Endothelial cell of umbilical vein (primary cell): ENCODE measurements at regions not wholly inside any gene's neighbourhood (a gene's known extent, or its start where the extent isn't known, plus 50 kb on each side); places are given as distances from the start of the nearest gene placed in this dataset.

Experiments used
- BruUV-seq: library from RNA; stranded (reverse); fragments of 400-500 nt; replicated peaks from 2 replicates; lab custom pipeline; 2021; lab: Mats Ljungman, UMichigan
- CTCF ChIA-PET: fragments of 300-600, 350-600 bp; sonication (Branson Sonifier 250); formaldehyde crosslinking; loops from one replicate; lab custom pipeline; 2021; ENCODE audit warnings: antibody characterized with exemption, inconsistent platforms; lab: Charles Lee
- POLR2A ChIA-PET: fragments of 300-600, 350-600 bp; sonication (Branson Sonifier 250); formaldehyde crosslinking; loops from one replicate; lab custom pipeline; 2021; ENCODE audit warnings: antibody characterized with exemption, inconsistent platforms; lab: Charles Lee
- DNase-seq: peaks from one replicate; pipeline ENCODE4 v3.0.0-alpha.2; 2011; ENCODE audit warnings: low read depth, low spot score
- FAIRE-seq: peaks from 2 replicates; lab custom pipeline; 2011; peaks lifted over from hg19 to GRCh38; lab: Jason Lieb, UNC
- H2AFZ ChIP-seq: 2 replicates; pipeline ENCODE4 v1.6.0; 2012; ENCODE audit warnings: low read depth, low read length, control low read depth, inconsistent platforms
- H3K27ac ChIP-seq: 2 replicates; pipeline ENCODE4 v1.5.1; 2011; ENCODE audit warnings: low read depth, mild to moderate bottlenecking, control low read depth, low read length, moderate library complexity; ENCODE audit not compliant: insufficient read depth
- H3K27me3 ChIP-seq, 2 experiments: 2 replicates each; pipeline versions ENCODE4 v1.6.0 to v1.6.1; 2011; ENCODE audit warnings: low read length in 2 of 2, mixed read lengths in 1 of 2; ENCODE audit not compliant: control insufficient read depth in 2 of 2, insufficient read depth in 2 of 2
- H3K36me3 ChIP-seq, 2 experiments: 2 replicates in 1 of 2; 3 replicates in 1 of 2; pipeline ENCODE4 v1.5.1; 2011; ENCODE audit warnings: low read length in 2 of 2, mild to moderate bottlenecking in 1 of 2, moderate library complexity in 1 of 2; ENCODE audit not compliant: control insufficient read depth in 2 of 2, insufficient read depth in 2 of 2; ENCODE audit errors: extremely low read depth in 1 of 2
- H3K4me1 ChIP-seq: 3 replicates; pipeline ENCODE4 v1.5.1; 2011; ENCODE audit warnings: mild to moderate bottlenecking, low read length; ENCODE audit not compliant: control insufficient read depth, insufficient read depth; ENCODE audit errors: extremely low read depth
- H3K4me2 ChIP-seq: 2 replicates; pipeline ENCODE4 v1.6.1; 2011; ENCODE audit warnings: low read length, control low read depth, mixed read lengths; ENCODE audit not compliant: insufficient read depth
- H3K4me3 ChIP-seq, 3 experiments: fragments of 200-600 bp in 1 of 3; sonication (generic), shearing (Covaris generic) in 1 of 3; replicated peaks in 1 of 3; 2 replicates each; pipeline ENCODE4 v1.5.1; 2011 to 2016; ENCODE audit warnings: control low read depth in 3 of 3, low read length in 3 of 3, mild to moderate bottlenecking in 2 of 3, inconsistent platforms in 1 of 3, low read depth in 1 of 3, moderate library complexity in 1 of 3; ENCODE audit not compliant: insufficient read depth in 1 of 3
- H3K79me2 ChIP-seq: 2 replicates; pipeline ENCODE4 v1.6.0; 2012; ENCODE audit warnings: low read length, inconsistent platforms; ENCODE audit not compliant: control insufficient read depth, insufficient read depth
- H3K9ac ChIP-seq: replicated peaks from 2 replicates; pipeline ENCODE3; 2011; ENCODE audit warnings: low read length, control low read depth; ENCODE audit not compliant: insufficient read depth; ENCODE audit errors: extremely low read depth
- H3K9me1 ChIP-seq: replicated peaks from 3 replicates; pipeline ENCODE4 v1.6.0; 2011; ENCODE audit warnings: mild to moderate bottlenecking, low read length; ENCODE audit not compliant: control insufficient read depth, insufficient read depth; ENCODE audit errors: extremely low read depth
- H3K9me3 ChIP-seq: replicated peaks from 2 replicates; pipeline ENCODE4 v1.5.1; 2012; ENCODE audit warnings: low read length, inconsistent platforms; ENCODE audit not compliant: control insufficient read depth, insufficient read depth
- H4K20me1 ChIP-seq: replicated peaks from 2 replicates; pipeline ENCODE3; 2011; ENCODE audit warnings: mild to moderate bottlenecking, low read length; ENCODE audit not compliant: control insufficient read depth, insufficient read depth; ENCODE audit errors: extremely low read depth
- CTCF ChIP-seq, 2 donors: IDR thresholded peaks; 1 replicate in 1 of 2; 2 replicates in 1 of 2; pipeline ENCODE4 v1.5.1; 2011; ENCODE audit warnings: low read length in 2 of 2, mild to moderate bottlenecking in 2 of 2, moderate library complexity in 2 of 2, control low read depth in 1 of 2, inconsistent platforms in 1 of 2, low read depth in 1 of 2; ENCODE audit not compliant: insufficient read depth in 1 of 2; ENCODE audit errors: extremely low read depth in 1 of 2
- EZH2 ChIP-seq: IDR thresholded peaks from 2 replicates; pipeline ENCODE4 v1.6.1; 2012; ENCODE audit warnings: borderline replicate concordance, low read depth, mild to moderate bottlenecking, moderate library complexity, low read length, inconsistent platforms; ENCODE audit not compliant: severe bottlenecking
- FOS ChIP-seq: IDR thresholded peaks from 2 replicates; pipeline ENCODE4 v1.6.1; 2011; ENCODE audit warnings: mild to moderate bottlenecking, low read length, moderate library complexity, borderline replicate concordance; ENCODE audit not compliant: insufficient read depth
- GATA2 ChIP-seq: IDR thresholded peaks from 2 replicates; pipeline ENCODE4 v1.7.0; 2011; ENCODE audit warnings: low read depth, mild to moderate bottlenecking, moderate library complexity, mixed read lengths, low read length; ENCODE audit not compliant: insufficient read length, insufficient read depth
- JUN ChIP-seq: IDR thresholded peaks from 2 replicates; pipeline ENCODE4 v1.6.1; 2011; ENCODE audit warnings: borderline replicate concordance, low read depth; ENCODE audit not compliant: insufficient read length, insufficient read depth
- MAX ChIP-seq: IDR thresholded peaks from 2 replicates; pipeline ENCODE4 v1.6.1; 2011; ENCODE audit not compliant: insufficient read depth, insufficient read length
- POLR2A ChIP-seq: IDR thresholded peaks from 2 replicates; pipeline ENCODE4 v1.6.1; 2012; ENCODE audit warnings: low read depth, mild to moderate bottlenecking, control low read depth, low read length
- POLR2AphosphoS5 ChIP-seq: IDR thresholded peaks from 2 replicates; pipeline ENCODE4 v1.6.1; 2012; ENCODE audit warnings: low read depth, mild to moderate bottlenecking, control low read depth, low read length, moderate library complexity; ENCODE audit not compliant: insufficient read depth
- dilution Hi-C: fragments of 300-500 bp; cut with MboI; formaldehyde crosslinking; loops from one replicate; pipeline ENCODE4 v1.15.0; 2019; ENCODE audit warnings: low sequenced_read_pairs; ENCODE audit not compliant: extremely low pct_ligation_motif_present
- intact Hi-C: fragments of 100-400 bp; cut with micrococcal nuclease; formaldehyde crosslinking; loops from one replicate; pipeline ENCODE4 v1.10.0; 2022

- H3K4me3 ChIP-seq = no peak overlapping the region
- TF ChIP-seq EZH2 = no peak
- TF ChIP-seq CTCF (IDR thresholded peaks at IDR 0.05; ENCODE audit: extremely low read depth in 1 of 2, insufficient read depth in 1 of 2, low read depth in 1 of 2, low read length in 2 of 2) = no peak
- no peak for TF ChIP-seq POLR2AphosphoS5
- no peak for TF ChIP-seq GATA2
- no peak for TF ChIP-seq FOS
- TF ChIP-seq MAX = no peak
- TF ChIP-seq POLR2A = no peak
- TF ChIP-seq JUN = no peak
- no TSS peak for BruUV-seq
- no peak for DNase-seq
- H3K4me2 ChIP-seq = peak overlapping the region; percentile 94
- ChIA-PET POLR2A (no interaction called here), CTCF (interaction anchor here (1.3 to 2.0 kb wide), 3 partner anchors 9 to 15 kb away, joined by 4 to 6 read pairs (median 4); no protein-coding TSS in a partner anchor)
- no peaks in the 10 kb centered on the region for H3K36me3 ChIP-seq
- peaks cover 22% of the 10 kb centered on the region for H3K4me1 ChIP-seq
- no peak overlapping the region for H2AFZ ChIP-seq
- no peaks in the 10 kb centered on the region for H4K20me1 ChIP-seq
- no peaks in the 10 kb centered on the region for H3K79me2 ChIP-seq
- peak overlapping the region; percentile 82 for H3K27ac ChIP-seq
- FAIRE-seq = no peak
- intact Hi-C loops (loop anchor here (1.0 to 2.0 kb wide), 2 partner anchors 8 to 66 kb away; no protein-coding TSS in a partner anchor), dilution Hi-C loops (no loop called here)
- no peaks in the 10 kb centered on the region for H3K27me3 ChIP-seq
- peak overlapping the region; percentile 26 for H3K9ac ChIP-seq
- H3K9me3 ChIP-seq = no peaks in the 10 kb centered on the region
- H3K9me1 ChIP-seq = no peaks in the 10 kb centered on the region
Measured at GRCh38 chr13:42487221-42487620, 86.7 kb upstream of the TNFSF11 start.
